ENCODE measurements at regions not wholly inside any gene's neighbourhood (a gene's known extent, or its start where the extent isn't known, plus 50 kb on each side); places are given as distances from the start of the nearest gene placed in this dataset.

GRCh38 chr15:60087561-60087960, 83.5 kb downstream of the FOXB1 start:
- no peak for DNase-seq

GRCh38 chr15:60090747-60091146, 86.6 kb downstream of the FOXB1 start:
- Histone ChIP-seq H3K9me3 (no peaks in the 10 kb centered on the region), H3K27me3 (no peaks in the 10 kb centered on the region), H3K4me3 (no peak overlapping the region), H3K36me3 (no peaks in the 10 kb centered on the region)
- DNase-seq: no peak

More at GRCh38 chr15:60087561-60087960, 83.5 kb downstream of the FOXB1 start:
- no peak overlapping the region for H3K4me3 ChIP-seq
- no peaks in the 10 kb centered on the region for H3K27me3 ChIP-seq
- no peaks in the 10 kb centered on the region for H3K36me3 ChIP-seq
- no peaks in the 10 kb centered on the region for H3K9me3 ChIP-seq

- H3K9me3 ChIP-seq: no peaks in the 10 kb centered on the region
- H3K36me3 ChIP-seq: no peaks in the 10 kb centered on the region
- no peaks in the 10 kb centered on the region for H3K27me3 ChIP-seq
- DNase-seq: peak; percentile 90
- H3K4me3 ChIP-seq: no peak overlapping the region
Observed at GRCh38 chr15:60091157-60091556, 87.0 kb downstream of the FOXB1 start.

- H3K4me3 ChIP-seq: no peak overlapping the region
- H3K36me3 ChIP-seq: no peaks in the 10 kb centered on the region
- no peak for DNase-seq
- no peaks in the 10 kb centered on the region for H3K27me3 ChIP-seq
- H3K9me3 ChIP-seq: 0 out of 2 replicates have a peak, but pooled peaks cover under 1% of the 10 kb centered on the region
Observed at GRCh38 chr15:60091911-60092310, 87.8 kb downstream of the FOXB1 start.

- DNase-seq: peak; percentile 75
- Histone ChIP-seq H3K27me3 (no peaks in the 10 kb centered on the region), H3K9me3 (0 out of 2 replicates have a peak, but pooled peaks cover 10% of the 10 kb centered on the region), H3K4me3 (no peak overlapping the region), H3K36me3 (no peaks in the 10 kb centered on the region)
Observed at GRCh38 chr15:60093273-60094067, 89.4 kb downstream of the FOXB1 start.

- no peak for DNase-seq
- H3K27me3 ChIP-seq: no peaks in the 10 kb centered on the region
- no peak overlapping the region for H3K4me3 ChIP-seq
- H3K9me3 ChIP-seq: 0 out of 2 replicates have a peak, but pooled peaks cover 10% of the 10 kb centered on the region
- no peaks in the 10 kb centered on the region for H3K36me3 ChIP-seq
Observed at GRCh38 chr15:60095711-60096110, 91.6 kb downstream of the FOXB1 start.

GRCh38 chr15:60096157-60096556, 92.0 kb downstream of the FOXB1 start:
- DNase-seq: peak; percentile 64
- no peak overlapping the region for H3K4me3 ChIP-seq
- no peaks in the 10 kb centered on the region for H3K27me3 ChIP-seq
- H3K36me3 ChIP-seq: no peaks in the 10 kb centered on the region
- 0 out of 2 replicates have a peak, but pooled peaks cover 10% of the 10 kb centered on the region for H3K9me3 ChIP-seq

- Histone ChIP-seq H3K9me3 (0 out of 2 replicates have a peak, but pooled peaks cover 10% of the 10 kb centered on the region), H3K27me3 (peaks cover 8% of the 10 kb centered on the region), H3K4me3 (no peak overlapping the region), H3K36me3 (no peaks in the 10 kb centered on the region)
- no peak for DNase-seq
Observed at GRCh38 chr15:60101416-60101815, 97.3 kb downstream of the FOXB1 start.

GRCh38 chr15:60102748-60103147, 98.6 kb downstream of the FOXB1 start:
- H3K4me3 ChIP-seq: no peak overlapping the region
- no peaks in the 10 kb centered on the region for H3K36me3 ChIP-seq
- no peak for DNase-seq
- peaks cover 8% of the 10 kb centered on the region for H3K27me3 ChIP-seq
- H3K9me3 ChIP-seq: 0 out of 2 replicates have a peak, but pooled peaks cover under 1% of the 10 kb centered on the region

GRCh38 chr15:60110909-60111308, 106.8 kb downstream of the FOXB1 start:
- Histone ChIP-seq H3K27me3 (no peaks in the 10 kb centered on the region), H3K36me3 (no peaks in the 10 kb centered on the region), H3K4me3 (no peak overlapping the region), H3K9me3 (no peaks in the 10 kb centered on the region)
- DNase-seq: no peak

GRCh38 chr15:60115579-60116380, 111.7 kb downstream of the FOXB1 start:
- no peaks in the 10 kb centered on the region for H3K36me3 ChIP-seq
- H3K9me3 ChIP-seq: no peaks in the 10 kb centered on the region
- no peak for DNase-seq
- H3K27me3 ChIP-seq: no peaks in the 10 kb centered on the region
- no peak overlapping the region for H3K4me3 ChIP-seq

- no peak for DNase-seq
- Histone ChIP-seq H3K36me3 (no peaks in the 10 kb centered on the region), H3K27me3 (no peaks in the 10 kb centered on the region), H3K9me3 (no peaks in the 10 kb centered on the region), H3K4me3 (no peak overlapping the region)
Observed at GRCh38 chr15:60116456-60117089, 112.5 kb downstream of the FOXB1 start.

- no peaks in the 10 kb centered on the region for H3K9me3 ChIP-seq
- no peaks in the 10 kb centered on the region for H3K36me3 ChIP-seq
- H3K4me3 ChIP-seq: no peak overlapping the region
- no peaks in the 10 kb centered on the region for H3K27me3 ChIP-seq
- no peak for DNase-seq
Observed at GRCh38 chr15:60118146-60118545, 114.0 kb downstream of the FOXB1 start.

GRCh38 chr15:60118626-60119025, 114.5 kb downstream of the FOXB1 start:
- H3K36me3 ChIP-seq: no peaks in the 10 kb centered on the region
- DNase-seq: no peak
- H3K27me3 ChIP-seq: no peaks in the 10 kb centered on the region
- H3K4me3 ChIP-seq: no peak overlapping the region
- no peaks in the 10 kb centered on the region for H3K9me3 ChIP-seq

- Histone ChIP-seq H3K9me3 (no peaks in the 10 kb centered on the region), H3K27me3 (no peaks in the 10 kb centered on the region), H3K36me3 (no peaks in the 10 kb centered on the region), H3K4me3 (no peak overlapping the region)
- DNase-seq: no peak
Observed at GRCh38 chr15:60119101-60119500, 115.0 kb downstream of the FOXB1 start.

- H3K4me3 ChIP-seq: no peak overlapping the region
- no peaks in the 10 kb centered on the region for H3K9me3 ChIP-seq
- no peaks in the 10 kb centered on the region for H3K27me3 ChIP-seq
- no peak for DNase-seq
- no peaks in the 10 kb centered on the region for H3K36me3 ChIP-seq
Observed at GRCh38 chr15:60120100-60120499, 116.0 kb downstream of the FOXB1 start.

GRCh38 chr15:60121845-60122244, 117.7 kb downstream of the FOXB1 start:
- Histone ChIP-seq H3K9me3 (no peaks in the 10 kb centered on the region), H3K36me3 (no peaks in the 10 kb centered on the region), H3K4me3 (no peak overlapping the region), H3K27me3 (no peaks in the 10 kb centered on the region)
- DNase-seq: no peak

All from MG63 (cell line).